ENCODE measurements at regions not wholly inside any gene's neighbourhood (a gene's known extent, or its start where the extent isn't known, plus 50 kb on each side); places are given as distances from the start of the nearest gene placed in this dataset.

GRCh38 chr10:120641695-120642094, 184.7 kb downstream of the PLPP4 start:
- no peak for DNase-seq (ENCODE audit: low spot score)

GRCh38 chr10:120643351-120643750, 186.3 kb downstream of the PLPP4 start:
- DNase-seq (ENCODE audit: low spot score), result no peak

DNA sequence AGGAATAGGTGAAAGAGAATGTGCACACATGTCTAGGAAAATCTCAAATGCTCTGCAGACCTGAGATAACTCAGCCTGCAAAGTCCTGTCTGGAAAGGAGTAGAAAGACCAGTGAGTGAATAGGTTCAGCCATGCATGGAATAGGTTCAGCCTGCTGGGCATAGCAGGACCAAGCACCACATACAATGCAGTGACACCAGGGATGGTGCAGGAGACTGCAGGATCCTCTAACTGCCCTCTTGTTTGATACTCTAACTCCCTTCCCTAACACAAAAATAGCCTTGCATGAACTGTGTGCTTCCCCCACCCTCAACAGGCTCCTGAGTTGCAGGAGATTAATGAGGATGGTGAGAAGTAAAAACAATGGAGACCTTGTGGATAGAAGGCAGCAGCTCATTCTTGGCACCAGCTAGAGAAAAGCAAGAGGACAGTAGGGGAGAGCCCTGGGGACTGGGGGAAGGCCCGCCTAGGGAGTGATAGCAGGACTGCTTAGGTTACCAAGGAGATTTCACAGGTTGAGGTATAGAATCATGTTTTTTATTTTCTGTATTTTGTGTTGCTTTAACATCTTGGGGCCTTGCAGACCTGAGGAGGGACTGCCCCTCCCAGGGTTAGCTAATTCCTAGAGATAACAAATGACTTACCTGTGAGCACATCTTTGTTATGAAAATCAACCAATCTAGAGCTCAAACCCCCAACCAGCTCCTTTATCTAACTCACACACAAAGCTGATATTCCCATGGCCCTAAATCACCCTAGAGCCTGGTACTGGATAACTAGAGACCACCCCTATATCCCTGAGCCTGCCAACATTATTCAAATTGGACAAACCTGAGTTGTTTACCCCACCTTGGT, 187.8 kb downstream of the PLPP4 start:
- no peak for DNase-seq (ENCODE audit: low spot score)

GRCh38 chr10:120646159-120646732, 189.2 kb downstream of the PLPP4 start:
- no peak for DNase-seq (ENCODE audit: low spot score)

DNA sequence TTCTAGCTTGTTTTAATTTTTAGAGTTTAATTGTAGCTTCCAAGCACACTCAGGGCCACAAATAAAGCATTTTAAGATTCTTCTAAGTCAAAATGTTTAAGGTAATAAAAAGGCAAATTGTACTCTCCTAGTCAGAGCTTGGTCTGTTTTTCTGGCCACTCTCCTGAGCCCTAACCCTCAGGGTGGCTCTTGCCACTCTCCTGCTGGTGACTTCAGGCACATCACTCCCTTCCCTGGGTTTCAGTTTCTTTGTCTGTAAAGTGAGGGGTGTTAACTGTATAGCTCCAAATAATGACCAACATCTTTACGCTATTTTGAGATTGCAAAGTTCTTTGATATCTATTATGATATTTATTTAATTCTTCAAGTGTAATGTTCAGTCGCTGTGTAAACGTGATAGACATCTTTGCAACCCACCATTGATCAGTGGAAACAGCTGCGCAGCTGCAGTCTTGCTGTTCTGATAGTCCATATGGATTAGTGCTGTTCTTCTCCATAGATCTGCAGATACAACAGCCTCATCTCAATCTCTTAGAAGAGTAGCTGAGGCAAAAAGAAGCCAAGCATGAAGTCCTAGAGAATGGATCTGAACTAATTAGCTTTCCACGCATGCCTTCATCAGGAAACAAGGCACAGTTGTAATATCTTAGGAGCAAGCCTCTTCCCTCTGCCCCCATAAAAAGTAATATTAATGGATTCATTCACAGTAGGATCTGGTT, 189.9 kb downstream of the PLPP4 start:
- DNase-seq (ENCODE audit: low spot score), result no peak

DNA sequence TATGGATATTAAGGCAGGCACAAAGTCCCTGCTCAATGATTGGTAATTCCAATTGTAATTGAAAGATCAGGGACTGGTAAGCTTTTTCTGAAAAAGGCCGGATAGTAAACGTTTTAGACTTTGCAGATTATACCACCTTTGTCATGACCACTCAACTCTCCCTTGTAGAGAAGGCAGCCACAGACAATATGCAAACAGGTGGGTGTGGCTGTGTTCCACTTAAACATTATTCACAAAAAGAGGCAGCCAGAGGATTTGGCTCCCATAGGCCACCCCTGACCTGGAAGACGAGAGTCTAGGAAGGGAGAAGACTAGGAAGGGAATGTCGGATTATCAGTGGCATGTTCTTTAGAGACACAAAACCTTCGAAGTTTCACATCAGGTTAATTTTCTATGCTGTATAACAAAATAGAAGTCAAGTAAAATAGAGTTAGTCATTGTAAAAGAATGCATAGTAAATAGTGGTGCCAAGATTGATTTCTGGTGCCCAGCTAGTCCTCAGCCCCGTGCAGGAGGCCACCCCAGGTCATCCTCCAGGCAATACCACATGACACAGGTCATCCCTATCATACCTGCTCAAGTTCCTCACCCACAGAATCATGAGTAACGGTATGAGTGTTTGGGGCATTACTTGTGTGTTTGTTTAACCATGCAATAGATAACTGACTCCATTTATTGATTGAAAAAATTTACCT, 193.8 kb downstream of the PLPP4 start:
- no peak for DNase-seq (ENCODE audit: low spot score)

DNA sequence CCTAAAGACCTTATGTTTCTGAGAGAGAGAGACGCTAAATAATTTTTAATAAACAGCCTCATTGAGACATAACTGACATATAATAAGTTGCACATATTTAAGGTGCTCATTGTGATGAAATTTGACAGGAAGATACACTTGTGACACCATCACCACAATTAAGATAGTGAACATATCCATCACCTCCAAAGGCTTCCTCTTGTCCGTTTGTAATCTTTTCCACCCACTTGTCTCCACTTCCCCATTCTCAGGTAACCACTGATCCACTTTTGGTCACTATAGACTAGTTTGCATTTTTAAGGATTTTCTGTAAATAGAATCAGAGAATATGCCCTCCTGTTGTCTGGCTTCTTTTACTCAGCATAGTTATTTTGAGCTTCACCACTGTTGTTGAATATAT, 195.1 kb upstream of the WDR11 start:
- DNase-seq (ENCODE audit: low spot score), result no peak

DNA sequence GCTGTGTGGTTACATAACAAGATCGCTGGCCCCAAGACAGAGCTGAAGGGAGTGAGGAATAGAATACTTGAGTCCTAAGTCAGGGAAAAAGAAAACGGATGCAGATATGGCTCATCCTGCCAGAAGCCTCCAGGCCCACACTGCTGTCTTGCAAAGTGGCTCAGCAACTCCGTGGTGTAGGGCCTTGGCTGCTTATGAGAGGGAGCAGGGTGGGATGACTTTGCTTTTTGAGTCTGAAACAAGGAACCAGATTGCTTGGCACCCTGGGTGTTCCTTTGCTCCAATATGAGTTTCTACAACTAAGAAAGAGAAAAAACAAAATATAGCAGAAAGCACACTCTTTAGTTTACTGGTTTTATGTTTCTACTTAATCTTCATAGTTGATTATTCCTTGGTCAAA, 193.8 kb upstream of the WDR11 start:
- DNase-seq (ENCODE audit: low spot score), result no peak

DNA sequence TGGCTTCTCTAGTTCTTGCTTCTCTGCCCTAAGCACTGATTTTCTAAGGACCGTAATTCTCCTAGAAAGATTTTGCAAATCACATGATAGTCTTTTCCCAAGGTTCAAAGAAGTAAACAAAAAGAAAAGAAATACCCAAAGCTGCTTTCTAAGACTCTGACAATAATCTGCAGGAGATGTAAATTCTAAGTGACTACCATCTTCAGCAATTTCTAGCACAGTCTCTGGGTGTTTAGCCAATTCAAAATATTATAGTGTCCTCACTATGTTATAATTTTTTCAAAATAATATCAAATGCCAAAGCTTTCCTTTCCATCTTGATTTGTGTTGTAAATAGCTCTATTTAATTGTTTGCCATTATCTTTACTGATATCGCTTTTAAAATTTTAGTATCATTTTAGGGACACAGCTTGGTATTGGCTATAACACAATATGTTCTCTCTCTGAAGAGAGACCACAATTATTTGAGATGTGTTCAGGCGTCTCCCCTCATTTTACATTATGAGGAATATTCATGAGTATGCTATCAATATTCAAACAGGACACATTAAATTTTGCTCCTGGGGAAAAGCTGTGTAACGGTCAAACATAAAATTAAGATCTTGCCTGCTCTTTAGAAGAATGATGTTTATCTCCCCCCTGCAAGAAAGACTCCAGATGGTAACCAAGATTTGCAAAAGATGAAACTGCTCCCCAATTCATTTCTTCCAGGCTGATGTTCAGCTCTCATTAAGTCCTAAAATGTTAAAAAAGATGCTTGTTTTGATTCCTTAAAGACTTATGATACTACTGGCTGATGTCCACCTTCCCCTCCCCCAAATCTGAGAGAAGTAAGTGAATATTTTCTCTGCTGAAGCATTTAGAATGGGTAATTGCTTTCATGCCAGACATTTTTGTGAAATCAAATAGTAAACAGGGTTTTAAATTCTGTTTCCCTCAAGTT, 191.9 kb upstream of the WDR11 start:
- DNase-seq (ENCODE audit: low spot score), result no peak

DNA sequence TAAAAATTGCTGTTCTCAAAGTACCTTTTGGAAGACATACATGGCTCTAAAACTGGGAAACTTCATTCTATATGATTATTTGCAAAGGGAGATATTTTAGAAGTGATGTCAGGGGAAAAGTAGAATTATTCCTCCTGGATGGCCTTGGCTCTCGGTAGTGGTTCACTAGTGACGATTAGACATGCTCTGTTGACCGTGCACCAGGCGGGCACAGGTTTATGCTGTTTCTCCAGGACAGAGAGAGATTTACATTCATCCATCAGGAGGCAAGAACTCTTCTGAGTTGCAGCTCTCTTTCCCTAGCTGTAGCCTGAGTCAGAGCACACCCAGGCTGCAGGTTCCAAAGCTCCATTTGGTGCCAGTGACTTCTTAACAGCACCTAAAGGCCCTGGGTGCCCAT, 184.9 kb upstream of the WDR11 start:
- DNase-seq (ENCODE audit: low spot score), result no peak

DNA sequence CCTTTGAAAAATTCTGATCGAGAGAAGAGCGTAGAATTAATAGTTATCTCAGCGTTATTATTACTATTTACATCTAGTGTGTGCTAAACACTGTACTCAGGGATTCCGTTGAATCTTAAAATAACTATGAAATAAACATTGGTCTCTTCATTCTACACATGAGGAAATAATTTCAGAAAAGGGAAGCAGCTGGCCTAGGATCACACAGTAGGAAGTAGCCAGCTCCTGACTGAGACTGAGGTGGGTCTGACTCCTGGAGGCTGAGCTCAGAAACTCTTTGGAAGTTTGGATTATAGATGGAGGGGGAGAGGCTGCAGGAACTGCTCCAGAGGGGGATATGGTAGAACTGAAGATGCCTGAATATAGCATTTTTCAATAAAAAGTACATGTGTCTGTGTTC, 183.9 kb upstream of the WDR11 start:
- no peak for DNase-seq (ENCODE audit: low spot score)

GRCh38 chr10:120671491-120671890, 179.7 kb upstream of the WDR11 start:
- DNase-seq (ENCODE audit: low spot score), result no peak

DNA sequence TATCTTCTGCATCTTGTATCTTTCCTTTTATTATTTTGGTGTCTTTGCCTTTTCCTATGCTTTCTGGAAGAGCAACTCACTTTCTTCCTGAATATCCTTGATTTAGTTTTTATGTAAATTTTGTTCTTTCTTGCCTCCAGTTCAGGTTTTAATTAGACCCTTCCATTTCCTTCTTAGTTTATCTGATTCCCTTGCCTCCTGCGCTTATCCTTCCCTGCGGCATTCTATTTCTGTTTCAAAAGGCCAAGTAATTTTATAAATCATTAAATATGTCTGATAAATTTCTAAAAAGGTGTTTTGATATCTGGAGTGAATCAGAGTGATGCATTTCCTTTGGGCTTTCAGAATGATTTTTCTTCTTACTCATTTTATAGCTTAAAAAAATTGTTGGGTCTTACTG, 167.7 kb upstream of the WDR11 start:
- DNase-seq (ENCODE audit: low spot score), result no peak

DNA sequence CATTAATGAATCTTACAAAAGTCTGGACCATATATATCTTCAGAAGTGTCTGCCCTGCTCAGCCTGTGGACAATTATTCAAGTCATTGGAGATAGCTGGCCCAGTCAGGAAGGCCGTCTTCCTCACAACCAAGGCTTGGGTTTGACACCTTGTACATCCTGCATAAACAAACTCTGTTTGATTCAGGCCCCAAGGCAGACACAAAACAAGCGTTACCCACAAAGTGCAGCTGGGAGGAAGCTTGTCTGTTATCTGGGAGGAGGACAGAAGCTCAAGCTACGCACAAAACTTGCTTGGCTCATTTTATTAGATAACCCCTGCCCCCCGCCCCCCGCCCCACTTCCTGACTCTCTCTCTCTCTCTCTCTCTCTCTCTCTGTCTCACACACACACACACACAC, 166.9 kb upstream of the WDR11 start:
- DNase-seq (ENCODE audit: low spot score), result no peak

DNA sequence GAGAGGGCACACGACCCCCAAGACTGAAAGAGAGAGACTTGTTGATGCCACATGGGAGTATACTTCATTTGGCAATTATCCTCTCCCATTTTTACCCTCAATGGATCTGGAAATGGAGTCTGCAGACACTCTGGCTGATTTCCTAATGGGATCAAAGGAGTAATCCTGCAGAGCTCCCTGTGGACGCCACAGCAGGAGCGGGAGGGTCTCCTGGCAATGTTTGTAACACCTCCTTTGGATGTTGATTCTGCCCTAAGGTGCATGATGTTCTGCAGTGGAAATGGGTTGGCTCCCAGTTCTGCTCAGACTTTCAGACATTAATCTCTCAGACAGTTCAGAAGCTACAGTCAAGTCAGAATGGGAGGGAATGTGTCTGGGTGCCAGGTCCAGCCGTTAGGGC, 166.0 kb upstream of the WDR11 start:
- DNase-seq (ENCODE audit: low spot score), result no peak

DNA sequence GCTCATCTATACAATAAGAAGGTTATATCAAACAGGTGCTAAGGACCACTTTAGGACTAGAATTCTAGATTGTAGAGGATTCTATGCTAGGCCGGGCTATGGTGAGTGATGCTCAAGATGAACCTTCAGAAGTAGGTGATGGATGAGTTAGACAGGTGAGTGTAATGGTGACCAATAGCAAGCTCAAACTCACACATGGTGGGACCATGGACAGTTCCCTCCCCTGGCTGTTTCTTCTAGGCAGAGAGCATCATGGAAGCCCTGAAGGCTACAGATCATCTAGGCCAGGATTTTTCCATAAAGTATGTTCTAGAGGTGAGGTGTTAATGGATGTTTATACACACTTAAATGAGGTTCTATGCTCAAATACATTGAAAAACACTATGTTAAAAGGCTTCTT, 162.2 kb upstream of the WDR11 start:
- DNase-seq (ENCODE audit: low spot score), result no peak

GRCh38 chr10:120689777-120690529, 161.2 kb upstream of the WDR11 start:
- no peak for DNase-seq (ENCODE audit: low spot score)

DNA sequence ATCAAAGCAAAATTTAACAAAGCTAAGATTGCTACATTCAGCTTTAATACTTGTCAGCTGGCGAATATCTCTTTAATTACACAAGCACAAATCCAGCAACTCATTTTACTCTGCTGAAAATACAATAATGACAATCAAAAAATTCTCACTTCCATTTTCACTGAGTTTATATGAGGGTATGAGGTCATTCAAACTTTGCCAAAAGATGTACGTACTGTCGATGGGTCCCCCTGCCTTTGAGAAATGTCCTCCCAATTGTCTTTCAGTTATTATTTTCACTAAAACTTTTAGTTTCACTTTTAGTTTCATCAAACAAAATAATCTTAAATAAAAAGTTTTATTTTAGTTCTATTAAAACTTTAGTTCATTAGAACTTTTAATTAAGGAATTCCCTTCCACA, 159.5 kb upstream of the WDR11 start:
- DNase-seq (ENCODE audit: low spot score), result no peak

DNA sequence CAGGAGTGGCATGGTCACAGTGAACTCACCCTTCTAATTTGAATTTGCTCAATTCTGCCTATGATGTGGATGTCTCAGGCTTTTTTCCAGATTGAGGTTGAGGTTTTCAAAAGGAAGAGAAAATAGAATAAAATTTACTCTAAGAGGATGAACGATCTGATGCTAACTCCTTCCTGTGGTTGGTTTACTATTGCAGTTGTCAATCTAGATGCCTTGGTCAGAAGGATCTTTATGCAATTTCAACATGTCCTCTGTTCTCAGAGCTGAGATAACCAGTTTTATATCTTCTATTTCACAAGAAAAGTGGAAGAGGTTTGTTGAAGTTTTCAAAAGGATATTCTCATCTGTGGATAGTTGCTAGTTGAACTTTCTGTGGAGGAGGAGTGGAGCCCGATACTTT, 150.7 kb upstream of the WDR11 start:
- no peak for DNase-seq (ENCODE audit: low spot score)

DNA sequence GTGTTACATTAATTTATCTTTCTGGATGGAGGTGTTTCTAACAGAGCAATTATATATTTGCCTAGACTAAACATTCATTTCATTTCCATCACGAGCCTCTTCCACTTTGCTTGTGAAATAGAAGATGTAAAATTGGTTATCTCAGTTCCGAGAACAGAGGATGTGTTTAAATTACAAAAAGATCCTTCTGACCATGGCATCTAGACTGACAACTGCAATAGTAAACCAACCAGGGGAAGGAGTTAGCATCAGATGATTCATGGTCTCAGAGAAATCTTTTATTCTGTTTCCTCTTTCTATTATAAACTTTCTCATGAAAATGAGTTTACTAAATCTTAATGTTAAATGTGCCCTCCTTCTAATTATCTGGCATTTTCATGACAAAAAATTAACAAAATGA, 149.8 kb upstream of the WDR11 start:
- no peak for DNase-seq (ENCODE audit: low spot score)

DNA sequence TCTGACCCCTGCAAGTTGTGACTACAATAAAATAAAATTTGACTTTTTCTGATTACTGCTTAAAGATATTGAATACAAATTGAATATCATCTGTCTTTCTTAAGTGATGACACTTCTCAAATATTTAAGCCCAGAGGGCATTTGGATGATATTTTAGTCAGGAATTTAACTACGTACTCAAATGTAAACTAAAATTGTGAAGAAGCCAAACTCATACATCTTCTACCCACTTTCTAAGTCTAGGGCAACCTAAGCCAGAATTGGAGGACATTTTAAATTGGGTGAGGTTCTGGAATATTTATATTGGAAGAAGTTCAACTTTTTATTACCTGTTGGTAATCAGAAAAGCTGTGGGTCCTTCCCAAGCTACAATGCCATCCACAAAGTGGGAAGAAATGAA, 149.1 kb upstream of the WDR11 start:
- no peak for DNase-seq (ENCODE audit: low spot score)

All from mucosa of gallbladder (tissue), 1 donor.